ENCODE measurements at regions not wholly inside any gene's neighbourhood (a gene's known extent, or its start where the extent isn't known, plus 50 kb on each side); places are given as distances from the start of the nearest gene placed in this dataset.

DNA sequence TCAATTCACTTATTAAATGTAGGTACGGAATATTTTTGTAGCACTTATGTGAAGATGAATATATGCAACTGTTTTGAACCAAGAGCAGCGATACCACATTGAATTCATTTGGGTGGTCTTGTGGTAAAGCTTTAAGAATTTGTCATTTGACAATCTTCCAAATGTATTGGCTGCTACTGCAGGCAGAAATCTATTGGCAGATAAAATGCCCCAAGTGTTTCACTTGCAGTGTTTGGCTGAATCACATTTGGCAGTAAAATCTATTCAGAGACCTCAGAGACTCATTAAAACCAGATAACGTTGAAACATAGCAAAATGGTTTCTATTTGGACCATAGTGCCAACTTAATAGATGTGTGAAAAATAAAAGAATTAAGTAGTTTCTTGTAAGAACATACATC is 303.4 kb downstream of the FGF13 start:
- H3K9me3 ChIP-seq = no peaks in the 10 kb centered on the region
- H3K4me2 ChIP-seq = no peak overlapping the region
- H3K27ac ChIP-seq = no peak overlapping the region
- POLR2A ChIA-PET = no interaction called here
- CTCF ChIA-PET = no interaction called here
- TF ChIP-seq TFCP2L1 (CRISPR knock-in tag; IDR thresholded peaks at IDR 0.05) = no peak
- TF ChIP-seq JUNB (IDR thresholded peaks at IDR 0.05) = no peak
- no peaks in the 10 kb centered on the region for H3K4me1 ChIP-seq
- 2% methylated on average over 3 of the region's 3 CpGs for WGBS (ENCODE audit: missing lambda C conversion rate)
- DNase-seq (ENCODE audit: low read depth in 1 of 2, low spot score in 1 of 2) = no peak
- ATAC-seq = no peak
- no peak overlapping the region for H3K4me3 ChIP-seq
- FAIRE-seq = peak; percentile 61

DNA sequence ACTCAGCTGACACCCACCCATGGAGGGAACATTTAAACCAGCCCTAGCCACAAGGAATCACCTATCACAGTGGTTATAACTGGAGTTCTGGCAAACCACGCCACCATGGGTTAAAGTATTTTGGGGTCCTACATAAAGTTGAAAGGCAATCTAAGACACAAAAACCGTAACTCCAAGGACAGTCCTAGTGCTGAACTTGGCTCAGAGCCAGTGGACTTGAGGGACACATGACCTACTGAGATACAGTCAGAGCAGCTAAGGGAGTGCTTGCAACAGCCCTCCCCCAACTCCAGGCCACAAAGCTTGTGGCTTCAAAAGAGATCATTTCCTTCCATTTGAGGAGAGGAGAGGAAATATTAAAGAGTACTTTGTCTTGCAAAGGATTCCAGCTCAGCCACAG is 300.5 kb downstream of the FGF13 start:
- Histone ChIP-seq H3K4me2 (no peak overlapping the region), H3K4me1 (no peaks in the 10 kb centered on the region), H3K9me3 (no peaks in the 10 kb centered on the region), H3K27ac (no peak overlapping the region), H3K4me3 (no peak overlapping the region)
- no peak for DNase-seq (ENCODE audit: low read depth in 1 of 2, low spot score in 1 of 2)
- ATAC-seq = no peak
- FAIRE-seq = no peak
- ChIA-PET CTCF (no interaction called here), POLR2A (no interaction called here)
- 0% methylated on average over 2 of the region's 2 CpGs for WGBS (ENCODE audit: missing lambda C conversion rate)
- TF ChIP-seq CBX8 (IDR thresholded peaks at IDR 0.05) (no peak), KDM1A (IDR thresholded peaks at IDR 0.05; ENCODE audit: low read depth) (no peak), HOXA7 (CRISPR knock-in tag; IDR thresholded peaks at IDR 0.05) (no peak), CEBPB (IDR thresholded peaks at IDR 0.05) (no peak), HOXB13 (CRISPR knock-in tag; IDR thresholded peaks at IDR 0.05; ENCODE audit: low read depth) (no peak), CBX2 (IDR thresholded peaks at IDR 0.05; ENCODE audit: borderline replicate concordance, low read depth) (no peak), EHMT2 (IDR thresholded peaks at IDR 0.05; ENCODE audit: low read depth) (no peak), RCOR1 (IDR thresholded peaks at IDR 0.05; ENCODE audit: low read depth, low read length) (no peak), EHF (CRISPR knock-in tag; IDR thresholded peaks at IDR 0.05) (no peak), JUN (IDR thresholded peaks at IDR 0.05) (no peak), TP53 (CRISPR knock-in tag; IDR thresholded peaks at IDR 0.05) (no peak), ZC3H11A (IDR thresholded peaks at IDR 0.05) (no peak)
- TF ChIP-seq, protein P1, sequence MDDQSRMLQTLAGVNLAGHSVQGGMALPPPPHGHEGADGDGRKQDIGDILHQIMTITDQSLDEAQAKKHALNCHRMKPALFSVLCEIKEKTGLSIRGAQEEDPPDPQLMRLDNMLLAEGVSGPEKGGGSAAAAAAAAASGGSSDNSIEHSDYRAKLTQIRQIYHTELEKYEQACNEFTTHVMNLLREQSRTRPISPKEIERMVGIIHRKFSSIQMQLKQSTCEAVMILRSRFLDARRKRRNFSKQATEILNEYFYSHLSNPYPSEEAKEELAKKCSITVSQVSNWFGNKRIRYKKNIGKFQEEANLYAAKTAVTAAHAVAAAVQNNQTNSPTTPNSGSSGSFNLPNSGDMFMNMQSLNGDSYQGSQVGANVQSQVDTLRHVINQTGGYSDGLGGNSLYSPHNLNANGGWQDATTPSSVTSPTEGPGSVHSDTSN (IDR thresholded peaks at IDR 0.05) = no peak
- TF ChIP-seq, protein P2, sequence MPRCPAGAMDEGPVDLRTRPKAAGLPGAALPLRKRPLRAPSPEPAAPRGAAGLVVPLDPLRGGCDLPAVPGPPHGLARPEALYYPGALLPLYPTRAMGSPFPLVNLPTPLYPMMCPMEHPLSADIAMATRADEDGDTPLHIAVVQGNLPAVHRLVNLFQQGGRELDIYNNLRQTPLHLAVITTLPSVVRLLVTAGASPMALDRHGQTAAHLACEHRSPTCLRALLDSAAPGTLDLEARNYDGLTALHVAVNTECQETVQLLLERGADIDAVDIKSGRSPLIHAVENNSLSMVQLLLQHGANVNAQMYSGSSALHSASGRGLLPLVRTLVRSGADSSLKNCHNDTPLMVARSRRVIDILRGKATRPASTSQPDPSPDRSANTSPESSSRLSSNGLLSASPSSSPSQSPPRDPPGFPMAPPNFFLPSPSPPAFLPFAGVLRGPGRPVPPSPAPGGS (IDR thresholded peaks at IDR 0.05) = no peak
- TF ChIP-seq, protein P3, sequence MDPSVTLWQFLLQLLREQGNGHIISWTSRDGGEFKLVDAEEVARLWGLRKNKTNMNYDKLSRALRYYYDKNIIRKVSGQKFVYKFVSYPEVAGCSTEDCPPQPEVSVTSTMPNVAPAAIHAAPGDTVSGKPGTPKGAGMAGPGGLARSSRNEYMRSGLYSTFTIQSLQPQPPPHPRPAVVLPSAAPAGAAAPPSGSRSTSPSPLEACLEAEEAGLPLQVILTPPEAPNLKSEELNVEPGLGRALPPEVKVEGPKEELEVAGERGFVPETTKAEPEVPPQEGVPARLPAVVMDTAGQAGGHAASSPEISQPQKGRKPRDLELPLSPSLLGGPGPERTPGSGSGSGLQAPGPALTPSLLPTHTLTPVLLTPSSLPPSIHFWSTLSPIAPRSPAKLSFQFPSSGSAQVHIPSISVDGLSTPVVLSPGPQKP (IDR thresholded peaks at IDR 0.05; ENCODE audit: low read depth, low read length) = no peak
- TF ChIP-seq, protein P4, sequence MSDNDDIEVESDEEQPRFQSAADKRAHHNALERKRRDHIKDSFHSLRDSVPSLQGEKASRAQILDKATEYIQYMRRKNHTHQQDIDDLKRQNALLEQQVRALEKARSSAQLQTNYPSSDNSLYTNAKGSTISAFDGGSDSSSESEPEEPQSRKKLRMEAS (IDR thresholded peaks at IDR 0.05) = no peak
- TF ChIP-seq, protein P5, sequence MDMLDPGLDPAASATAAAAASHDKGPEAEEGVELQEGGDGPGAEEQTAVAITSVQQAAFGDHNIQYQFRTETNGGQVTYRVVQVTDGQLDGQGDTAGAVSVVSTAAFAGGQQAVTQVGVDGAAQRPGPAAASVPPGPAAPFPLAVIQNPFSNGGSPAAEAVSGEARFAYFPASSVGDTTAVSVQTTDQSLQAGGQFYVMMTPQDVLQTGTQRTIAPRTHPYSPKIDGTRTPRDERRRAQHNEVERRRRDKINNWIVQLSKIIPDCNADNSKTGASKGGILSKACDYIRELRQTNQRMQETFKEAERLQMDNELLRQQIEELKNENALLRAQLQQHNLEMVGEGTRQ (IDR thresholded peaks at IDR 0.05) = no peak

Small RNA genes in the stretch of these regions (small RNA-seq; reads per million reads assigned to genes)
- 0 reads per million in 6 experiments for gene RN7SKP31
- 0 reads per million in 6 experiments for gene RNU6-985P

Measured in A549 (cell line).